Effector memory CD8-positive, alpha-beta T cell (primary cell): ENCODE measurements at regions not wholly inside any gene's neighbourhood (a gene's known extent, or its start where the extent isn't known, plus 50 kb on each side); places are given as distances from the start of the nearest gene placed in this dataset.

Experiments used
- ATAC-seq: fragments of 150-1000 bp; cut with Tn5 transposase; replicated peaks from 2 replicates; pipeline ENCODE4 v1.10.0; 2021; ENCODE audit warnings: mild to moderate bottlenecking, moderate library complexity
- DNase-seq, 3 experiments: peaks; one replicate each; pipeline ENCODE4 v3.0.0; 2021
- H3K27ac Mint-ChIP-seq, 2 donors: one replicate each; pipeline ENCODE4 v1.8.0; 2022; ENCODE audit warnings: mild to moderate bottlenecking in 2 of 2, mixed read lengths in 2 of 2, moderate library complexity in 2 of 2
- H3K27me3 Mint-ChIP-seq, 2 donors: one replicate each; pipeline ENCODE4 v1.8.0; 2022; ENCODE audit warnings: mixed read lengths in 2 of 2
- H3K36me3 Mint-ChIP-seq: one replicate; pipeline ENCODE4 v1.8.0; 2022; ENCODE audit warnings: mild to moderate bottlenecking, moderate library complexity, mixed read lengths; ENCODE audit not compliant: insufficient read depth
- H3K4me1 Mint-ChIP-seq, 2 donors: one replicate each; pipeline ENCODE4 v1.8.0; 2022; ENCODE audit warnings: low read depth in 2 of 2, mixed read lengths in 2 of 2
- H3K4me3 Mint-ChIP-seq, 2 donors: one replicate each; pipeline ENCODE4 v1.8.0; 2022; ENCODE audit warnings: mild to moderate bottlenecking in 2 of 2, mixed read lengths in 2 of 2, moderate library complexity in 2 of 2
- H3K9me3 Mint-ChIP-seq, 2 donors: one replicate each; pipeline ENCODE4 v1.8.0; 2022; ENCODE audit warnings: mixed read lengths in 2 of 2

DNA sequence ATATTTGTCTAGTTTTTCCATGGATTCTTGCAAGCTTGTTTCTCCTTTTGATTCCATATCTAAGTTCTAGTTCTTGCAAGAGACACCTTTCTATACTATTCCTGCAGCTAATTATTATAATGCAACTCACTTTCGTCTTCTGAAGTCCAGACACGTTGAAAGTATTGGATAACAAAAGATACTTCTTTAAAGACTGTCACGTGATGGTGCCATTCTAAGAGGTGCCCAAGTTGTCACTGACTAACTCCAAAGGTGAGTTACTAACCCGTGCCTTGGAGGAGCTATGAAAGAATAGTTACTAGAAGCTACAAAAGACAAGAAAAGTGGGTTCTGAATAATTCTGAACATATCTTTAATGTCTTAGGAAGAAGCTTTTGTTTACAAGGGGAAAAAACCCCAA is 322.6 kb downstream of the HDGFL1 start:
- H3K4me3 Mint-ChIP-seq: no peak overlapping the region
- H3K27me3 Mint-ChIP-seq: no peaks in the 10 kb centered on the region
- peaks cover 0 to 1% of the 10 kb centered on the region in 2 donors for H3K9me3 Mint-ChIP-seq
- H3K27ac Mint-ChIP-seq: no peak overlapping the region
- H3K4me1 Mint-ChIP-seq: no peaks in the 10 kb centered on the region
- DNase-seq (no peak), ATAC-seq (no peak)
- no peaks in the 10 kb centered on the region for H3K36me3 Mint-ChIP-seq

DNA sequence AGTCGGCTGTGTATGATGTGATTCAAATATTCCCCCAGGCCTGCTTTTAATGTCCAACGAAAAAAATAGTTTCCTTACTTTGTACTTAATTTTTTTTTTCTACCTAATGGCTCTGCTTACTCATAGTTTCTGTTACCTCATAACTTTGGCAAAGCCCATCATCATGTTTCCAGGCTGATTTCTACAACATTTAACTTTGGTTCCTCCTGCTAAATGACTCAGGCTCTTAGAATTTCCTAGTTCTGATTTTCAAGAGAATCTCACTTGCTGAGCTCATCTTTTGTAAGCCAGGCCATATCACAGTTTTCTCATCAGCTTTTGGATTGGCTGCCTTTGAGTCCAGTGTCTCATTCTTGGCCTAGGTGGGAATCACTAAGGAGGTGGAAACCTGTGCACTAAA is 323.1 kb downstream of the HDGFL1 start:
- ATAC-seq (no peak), DNase-seq (no peak)
- H3K9me3 Mint-ChIP-seq: peaks cover 0 to 1% of the 10 kb centered on the region in 2 donors
- no peak overlapping the region for H3K27ac Mint-ChIP-seq
- H3K4me1 Mint-ChIP-seq: no peaks in the 10 kb centered on the region
- no peaks in the 10 kb centered on the region for H3K27me3 Mint-ChIP-seq
- H3K4me3 Mint-ChIP-seq: no peak overlapping the region
- H3K36me3 Mint-ChIP-seq: no peaks in the 10 kb centered on the region

GRCh38 chr6:22896696-22897095 is 327.3 kb downstream of the HDGFL1 start:
- Mint-ChIP-seq H3K27me3 (no peaks in the 10 kb centered on the region), H3K4me3 (no peak overlapping the region), H3K27ac (no peak overlapping the region), H3K4me1 (no peaks in the 10 kb centered on the region), H3K9me3 (peaks cover 2 to 6% of the 10 kb centered on the region in 2 donors), H3K36me3 (no peaks in the 10 kb centered on the region)
- DNase-seq (no peak), ATAC-seq (no peak)

DNA sequence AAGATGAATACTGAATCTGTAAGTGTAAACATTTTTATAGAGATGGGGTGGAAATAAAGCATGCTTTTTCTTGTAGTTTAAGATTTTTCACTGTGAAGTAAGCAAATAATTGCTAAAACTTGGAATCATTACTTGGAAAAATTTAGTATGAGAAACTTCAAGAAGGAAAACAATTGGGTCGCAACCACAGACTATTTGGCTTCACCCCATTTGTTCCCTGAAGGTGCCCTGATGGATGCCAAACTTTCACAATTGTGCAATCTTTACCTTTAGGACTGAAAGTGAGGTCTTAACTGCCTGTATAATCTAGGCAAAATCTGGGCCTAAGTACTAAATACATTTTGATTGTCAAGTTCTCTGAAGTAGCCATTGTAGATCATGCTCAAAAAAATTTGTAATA is 330.1 kb downstream of the HDGFL1 start:
- peaks cover 3% of the 10 kb centered on the region for H3K36me3 Mint-ChIP-seq
- DNase-seq: no peak

DNA sequence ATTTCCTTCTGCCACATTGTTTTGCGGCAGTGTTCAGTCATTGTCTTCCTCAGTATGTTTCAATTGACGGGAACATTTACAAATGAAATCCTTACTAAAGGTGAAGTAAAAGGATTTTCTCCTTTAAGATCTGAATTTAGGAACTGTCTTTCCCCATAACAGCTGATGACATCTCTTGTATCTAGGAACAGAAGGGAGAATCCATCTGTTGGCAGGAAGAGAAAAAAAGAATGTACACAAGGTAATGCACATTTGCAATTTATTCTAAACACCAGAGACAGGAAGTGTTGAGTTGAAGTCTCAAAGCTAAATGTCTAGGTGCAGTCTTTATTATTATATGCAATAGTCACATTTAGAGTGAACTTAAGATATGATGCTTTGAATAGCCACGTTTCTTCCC is 334.5 kb downstream of the HDGFL1 start:
- Mint-ChIP-seq H3K27me3 (no peaks in the 10 kb centered on the region), H3K9me3 (peaks cover 12 to 21% of the 10 kb centered on the region in 2 donors), H3K36me3 (peaks cover 7% of the 10 kb centered on the region), H3K4me3 (no peak overlapping the region), H3K27ac (no peak overlapping the region), H3K4me1 (no peaks in the 10 kb centered on the region)
- ATAC-seq: no peak
- no peak for DNase-seq

More for the DNA sequence above, 330.1 kb downstream of the HDGFL1 start:
- no peaks in the 10 kb centered on the region for H3K4me1 Mint-ChIP-seq
- H3K27me3 Mint-ChIP-seq: no peaks in the 10 kb centered on the region
- H3K27ac Mint-ChIP-seq: no peak overlapping the region
- H3K4me3 Mint-ChIP-seq: no peak overlapping the region
- H3K9me3 Mint-ChIP-seq: peaks cover 6% of the 10 kb centered on the region in 2 donors
- ATAC-seq: no peak

- H3K27ac Mint-ChIP-seq: no peak overlapping the region
- peaks cover 7% of the 10 kb centered on the region for H3K36me3 Mint-ChIP-seq
- no peak for DNase-seq
Measured at GRCh38 chr6:22904431-22904830, 335.1 kb downstream of the HDGFL1 start.

GRCh38 chr6:22906091-22906549 is 336.8 kb downstream of the HDGFL1 start:
- Mint-ChIP-seq H3K4me3 (no peak overlapping the region), H3K27ac (no peak overlapping the region), H3K4me1 (no peaks in the 10 kb centered on the region), H3K36me3 (peaks cover 7% of the 10 kb centered on the region), H3K9me3 (peaks cover 12 to 18% of the 10 kb centered on the region in 2 donors), H3K27me3 (no peaks in the 10 kb centered on the region)
- DNase-seq (no peak), ATAC-seq (no peak)

More at GRCh38 chr6:22904431-22904830, 335.1 kb downstream of the HDGFL1 start:
- Mint-ChIP-seq H3K4me1 (no peaks in the 10 kb centered on the region), H3K9me3 (peaks cover 12 to 21% of the 10 kb centered on the region in 2 donors), H3K4me3 (no peak overlapping the region), H3K27me3 (no peaks in the 10 kb centered on the region)
- ATAC-seq: no peak

GRCh38 chr6:22907085-22907484 is 337.7 kb downstream of the HDGFL1 start:
- peaks cover 7 to 15% of the 10 kb centered on the region in 2 donors for H3K9me3 Mint-ChIP-seq
- H3K27me3 Mint-ChIP-seq: no peaks in the 10 kb centered on the region
- no peak for ATAC-seq
- H3K27ac Mint-ChIP-seq: no peak overlapping the region
- no peak for DNase-seq
- H3K4me3 Mint-ChIP-seq: no peak overlapping the region
- peaks cover 7% of the 10 kb centered on the region for H3K36me3 Mint-ChIP-seq
- no peaks in the 10 kb centered on the region for H3K4me1 Mint-ChIP-seq

- Mint-ChIP-seq H3K4me3 (no peak overlapping the region), H3K4me1 (no peaks in the 10 kb centered on the region), H3K27me3 (no peaks in the 10 kb centered on the region), H3K9me3 (peaks cover 7 to 15% of the 10 kb centered on the region in 2 donors), H3K36me3 (peaks cover 4% of the 10 kb centered on the region), H3K27ac (no peak overlapping the region)
- DNase-seq (no peak), ATAC-seq (no peak)
Measured at GRCh38 chr6:22910370-22910769, 341.0 kb downstream of the HDGFL1 start.

GRCh38 chr6:22913612-22914011 is 344.2 kb downstream of the HDGFL1 start:
- ATAC-seq (no peak), DNase-seq (no peak)
- no peaks in the 10 kb centered on the region for H3K4me1 Mint-ChIP-seq
- H3K36me3 Mint-ChIP-seq: peaks cover 2% of the 10 kb centered on the region
- H3K27ac Mint-ChIP-seq: no peak overlapping the region
- no peaks in the 10 kb centered on the region for H3K27me3 Mint-ChIP-seq
- H3K9me3 Mint-ChIP-seq: peaks cover 2 to 9% of the 10 kb centered on the region in 2 donors
- no peak overlapping the region for H3K4me3 Mint-ChIP-seq

- Mint-ChIP-seq H3K4me3 (no peak overlapping the region), H3K27me3 (no peaks in the 10 kb centered on the region), H3K36me3 (no peaks in the 10 kb centered on the region), H3K4me1 (no peaks in the 10 kb centered on the region), H3K9me3 (peaks cover 9 to 15% of the 10 kb centered on the region in 2 donors), H3K27ac (no peak overlapping the region)
- DNase-seq (no peak), ATAC-seq (no peak)
Measured at GRCh38 chr6:22917344-22917743, 348.0 kb downstream of the HDGFL1 start.

- no peaks in the 10 kb centered on the region for H3K36me3 Mint-ChIP-seq
- no peaks in the 10 kb centered on the region for H3K27me3 Mint-ChIP-seq
- ATAC-seq (no peak), DNase-seq (no peak)
- H3K4me3 Mint-ChIP-seq: no peak overlapping the region
- H3K9me3 Mint-ChIP-seq: peaks cover 3 to 15% of the 10 kb centered on the region in 2 donors
- no peak overlapping the region for H3K27ac Mint-ChIP-seq
- H3K4me1 Mint-ChIP-seq: no peaks in the 10 kb centered on the region
Measured at GRCh38 chr6:22921828-22922227, 352.5 kb downstream of the HDGFL1 start.

- Mint-ChIP-seq H3K4me3 (no peak overlapping the region), H3K27ac (no peak overlapping the region), H3K9me3 (peaks cover 0 to 7% of the 10 kb centered on the region in 2 donors), H3K27me3 (no peaks in the 10 kb centered on the region), H3K36me3 (peaks cover 2% of the 10 kb centered on the region), H3K4me1 (no peaks in the 10 kb centered on the region)
- ATAC-seq: no peak
- DNase-seq: no peak
Measured at GRCh38 chr6:22925304-22925835, 356.0 kb downstream of the HDGFL1 start.

- no peak for ATAC-seq
- Mint-ChIP-seq H3K4me1 (no peaks in the 10 kb centered on the region), H3K27me3 (no peaks in the 10 kb centered on the region), H3K36me3 (peaks cover 2% of the 10 kb centered on the region), H3K9me3 (peaks cover 0 to 7% of the 10 kb centered on the region in 2 donors), H3K4me3 (no peak overlapping the region), H3K27ac (no peak overlapping the region)
- DNase-seq: no peak
Measured at GRCh38 chr6:22925920-22926789, 356.8 kb downstream of the HDGFL1 start.
